Inferior parietal cortex (tissue), 1 donor: ENCODE measurements at regions not wholly inside any gene's neighbourhood (a gene's known extent, or its start where the extent isn't known, plus 50 kb on each side); places are given as distances from the start of the nearest gene placed in this dataset.

Experiments
- DNase-seq: peaks from one replicate; pipeline ENCODE4 v3.0.0-alpha.2; 2016; ENCODE audit errors: extremely low spot score

- no peak for DNase-seq
Measured at GRCh38 chr1:30479575-30479974, 243.8 kb downstream of the MATN1 start.

- no peak for DNase-seq
Measured at GRCh38 chr1:30478799-30479563, 244.4 kb downstream of the MATN1 start.

GRCh38 chr1:30478283-30478682 is 245.1 kb downstream of the MATN1 start:
- no peak for DNase-seq

DNA sequence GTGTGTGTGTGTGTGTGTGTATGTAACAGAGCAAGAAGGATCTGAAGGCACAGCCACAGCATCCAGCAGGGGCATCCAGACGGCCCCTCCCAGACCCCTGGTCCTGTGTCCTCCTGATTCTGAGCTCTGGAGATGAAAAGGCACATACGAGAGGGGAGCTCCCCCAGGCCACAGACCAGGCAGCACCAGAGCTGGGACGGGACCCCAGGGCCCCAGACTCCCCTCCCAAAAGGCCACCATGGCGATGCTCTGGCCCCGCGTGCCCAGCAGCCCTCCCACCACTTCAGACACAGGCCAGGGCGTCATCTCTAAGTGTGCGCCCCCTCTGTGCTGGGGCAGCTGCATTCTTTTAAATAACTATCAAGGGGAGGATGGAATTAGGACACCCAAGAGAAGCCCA is 245.8 kb downstream of the MATN1 start:
- no peak for DNase-seq

DNA sequence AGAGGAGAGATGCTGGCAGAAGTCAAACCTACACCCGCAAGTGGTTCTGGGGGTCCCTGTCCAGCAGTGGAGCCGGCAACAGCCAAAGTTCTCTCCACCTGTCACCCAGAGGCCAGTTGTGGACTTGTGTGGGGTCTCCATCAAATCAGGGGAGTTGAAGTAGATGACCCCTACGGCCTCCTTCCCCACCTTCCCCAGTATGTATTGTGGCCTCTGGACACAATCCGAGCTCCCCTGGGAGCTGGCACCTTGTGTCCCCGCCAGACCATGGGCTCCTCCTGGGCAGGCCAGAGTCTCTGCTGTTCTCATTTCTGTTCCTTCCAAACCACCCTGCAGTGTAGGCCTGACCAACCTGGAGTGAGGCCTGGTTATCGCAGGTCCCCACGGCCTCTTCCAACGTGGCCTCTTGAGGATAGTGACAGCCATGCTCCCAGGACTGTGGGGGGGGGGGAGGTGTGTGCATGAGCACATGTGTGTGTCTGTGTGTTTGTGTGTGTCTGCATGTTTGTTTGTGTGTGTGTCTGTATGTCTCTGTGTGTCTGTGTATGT is 246.4 kb downstream of the MATN1 start:
- DNase-seq, result no peak

DNA sequence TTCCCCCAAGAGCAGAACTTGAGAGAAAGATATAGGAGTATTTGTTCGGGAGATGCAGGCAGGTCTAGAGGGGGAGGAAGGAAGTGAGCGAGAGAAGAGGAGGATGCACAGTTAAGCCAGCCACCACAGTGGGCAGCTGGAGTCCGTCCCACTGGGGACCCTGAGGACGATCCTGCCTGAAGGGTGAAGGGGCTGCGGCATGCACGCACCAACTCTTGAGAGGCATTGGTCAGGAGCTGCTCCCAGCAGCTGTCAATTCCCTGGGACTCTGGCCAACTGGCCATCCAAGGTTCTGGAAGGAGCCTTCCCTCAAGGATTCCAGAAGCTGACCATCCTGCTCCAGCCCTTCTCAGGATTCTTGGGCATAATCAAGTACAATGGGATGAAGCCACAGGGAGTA is 246.9 kb downstream of the MATN1 start:
- DNase-seq, result no peak

DNA sequence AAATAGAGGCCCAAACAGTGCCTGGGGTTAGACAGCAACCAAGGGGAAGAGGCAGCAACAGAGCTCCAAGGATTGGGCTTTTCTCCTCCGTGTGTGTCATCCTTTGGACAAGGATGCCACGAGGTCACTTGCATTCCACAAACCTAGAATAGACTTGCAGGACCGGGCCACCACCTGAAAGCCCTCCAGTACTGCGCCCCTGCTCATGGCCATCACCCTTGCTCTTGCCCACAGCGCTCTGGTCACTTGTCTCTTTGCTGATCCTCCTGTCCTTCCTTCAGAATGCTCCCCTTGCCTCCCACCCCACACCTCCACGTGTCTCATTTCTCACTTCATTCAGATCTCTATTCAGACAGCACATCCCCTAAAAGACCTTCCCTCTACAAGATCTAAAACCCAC is 247.4 kb downstream of the MATN1 start:
- DNase-seq, result no peak

DNA sequence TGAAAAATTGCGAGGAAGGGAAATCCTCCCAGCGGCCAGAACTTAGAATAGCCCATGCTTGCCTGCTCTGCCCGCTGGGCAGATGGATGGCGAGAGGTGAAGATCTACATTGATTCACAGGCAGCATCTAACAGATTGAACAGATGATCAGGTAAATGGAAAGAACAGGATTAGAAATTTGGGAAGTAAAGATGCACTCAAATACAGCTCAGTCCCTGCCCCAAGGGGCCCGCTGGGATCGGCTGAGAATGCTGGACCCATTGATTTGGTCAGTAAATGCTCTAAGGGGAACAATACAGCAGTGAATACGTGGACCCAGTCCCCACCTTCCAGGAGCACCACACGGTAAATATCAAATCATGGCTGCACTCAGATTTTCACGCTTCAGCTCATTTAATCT is 248.2 kb downstream of the MATN1 start:
- DNase-seq, result no peak

GRCh38 chr1:30474818-30475200 is 248.6 kb downstream of the MATN1 start:
- DNase-seq, result no peak

- DNase-seq, result no peak
Measured at GRCh38 chr1:30473922-30474817, 249.2 kb downstream of the MATN1 start.

DNA sequence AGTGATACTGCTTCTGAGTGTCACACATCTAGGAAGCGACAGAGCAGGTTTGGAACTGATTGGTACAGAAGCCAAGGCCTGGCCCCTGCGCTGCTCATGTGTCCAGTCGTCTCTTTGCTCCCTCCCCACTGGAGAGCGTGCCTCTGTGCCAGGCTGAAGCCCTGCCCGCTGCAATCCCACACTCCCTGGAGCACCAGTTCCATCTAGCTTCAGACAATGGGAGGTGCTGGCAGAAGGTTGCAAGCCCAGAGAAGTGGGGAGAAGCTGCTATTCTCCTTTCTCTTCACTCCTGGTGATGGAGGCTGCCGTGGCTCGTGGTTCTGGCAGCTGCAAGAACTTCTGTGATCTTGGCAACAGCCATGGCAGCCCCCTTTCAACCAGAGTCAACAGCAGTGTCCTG is 250.9 kb downstream of the MATN1 start:
- DNase-seq, result no peak

GRCh38 chr1:30472009-30472408 is 251.4 kb downstream of the MATN1 start:
- no peak for DNase-seq

DNA sequence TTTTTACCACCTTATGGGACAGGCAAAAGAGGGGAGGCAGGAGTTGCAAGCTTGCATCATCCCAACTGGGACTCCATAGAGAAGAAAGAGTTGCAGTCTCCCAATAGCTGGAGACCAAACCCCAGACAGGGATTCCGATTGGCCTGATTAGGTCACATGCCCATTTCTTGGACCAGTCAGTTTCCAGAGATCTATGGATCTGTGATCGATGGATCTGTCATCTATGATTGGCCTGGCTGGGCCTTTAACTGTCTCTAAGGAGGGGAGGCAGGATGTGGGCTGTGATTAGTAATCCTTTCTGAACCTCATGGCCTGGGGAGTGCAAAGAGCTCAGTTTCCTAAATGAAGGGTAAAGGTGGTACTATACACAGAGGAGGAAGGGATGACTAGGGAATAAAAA is 252.1 kb downstream of the MATN1 start:
- DNase-seq, result no peak

GRCh38 chr1:30469426-30469825 is 254.0 kb downstream of the MATN1 start:
- DNase-seq, result no peak

DNA sequence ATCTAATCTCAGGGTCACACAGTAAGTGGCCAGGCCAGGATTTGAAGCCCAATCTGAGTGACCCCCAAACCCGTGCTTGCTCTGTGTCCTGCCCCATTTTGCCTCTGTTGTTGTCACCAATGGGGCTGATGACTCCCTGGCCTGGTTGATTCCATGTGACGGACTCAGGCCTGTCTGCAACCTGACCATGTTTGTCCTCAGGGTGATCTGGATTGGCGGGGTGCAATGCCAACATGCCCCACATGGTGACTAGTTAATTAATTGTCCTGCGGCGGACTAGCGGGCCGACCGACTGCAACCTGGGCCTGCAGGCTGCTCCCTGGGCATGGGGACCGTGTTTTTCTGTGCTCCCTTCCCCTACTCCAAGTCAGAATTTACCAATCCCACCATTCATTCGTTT is 256.3 kb downstream of the MATN1 start:
- no peak for DNase-seq

GRCh38 chr1:30466610-30467009 is 256.8 kb downstream of the MATN1 start:
- no peak for DNase-seq

DNA sequence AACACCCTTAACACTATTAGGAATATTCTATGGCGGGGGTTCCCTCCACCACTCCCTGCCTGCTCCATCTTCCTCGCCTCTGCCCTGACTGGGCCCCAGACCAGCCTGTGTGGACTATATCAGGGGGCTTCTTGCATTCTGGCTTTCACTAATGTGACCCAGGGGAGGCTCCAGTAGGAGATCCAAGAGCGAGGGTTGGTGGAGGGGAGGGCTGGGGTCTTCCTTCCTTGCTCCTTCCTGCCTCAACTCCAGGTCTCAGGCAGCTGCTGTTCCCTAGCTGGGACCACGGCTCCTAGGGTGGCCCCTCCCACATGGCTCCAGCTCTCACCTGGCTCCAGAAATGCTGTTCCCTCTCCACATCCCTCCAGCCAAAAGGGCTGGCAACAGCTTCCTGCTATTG is 257.4 kb downstream of the MATN1 start:
- no peak for DNase-seq

GRCh38 chr1:30465096-30465495 is 258.3 kb downstream of the MATN1 start:
- no peak for DNase-seq

- no peak for DNase-seq
Measured at GRCh38 chr1:30464187-30464617, 259.2 kb downstream of the MATN1 start.

GRCh38 chr1:30462826-30463425 is 260.5 kb downstream of the MATN1 start:
- DNase-seq, result no peak

DNA sequence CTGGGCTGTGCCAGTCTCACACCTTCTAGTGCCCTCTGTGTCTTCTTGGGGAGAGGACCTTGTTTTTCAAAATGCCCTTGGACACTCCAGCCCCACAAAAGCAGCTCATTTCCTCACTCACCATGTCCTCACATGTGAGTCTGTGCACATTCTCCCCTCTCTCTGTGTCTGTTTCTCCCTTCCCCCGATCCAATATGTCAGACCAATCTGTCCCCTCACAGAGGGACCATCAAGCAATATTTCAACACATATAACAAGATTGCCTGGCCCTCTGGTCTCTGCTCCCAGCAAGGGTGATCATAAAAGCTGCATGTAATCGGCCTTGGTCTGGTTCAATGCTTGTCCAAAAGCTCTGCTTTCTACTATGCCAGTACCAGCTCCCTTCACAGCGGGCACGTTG is 261.2 kb downstream of the MATN1 start:
- DNase-seq, result no peak

DNA sequence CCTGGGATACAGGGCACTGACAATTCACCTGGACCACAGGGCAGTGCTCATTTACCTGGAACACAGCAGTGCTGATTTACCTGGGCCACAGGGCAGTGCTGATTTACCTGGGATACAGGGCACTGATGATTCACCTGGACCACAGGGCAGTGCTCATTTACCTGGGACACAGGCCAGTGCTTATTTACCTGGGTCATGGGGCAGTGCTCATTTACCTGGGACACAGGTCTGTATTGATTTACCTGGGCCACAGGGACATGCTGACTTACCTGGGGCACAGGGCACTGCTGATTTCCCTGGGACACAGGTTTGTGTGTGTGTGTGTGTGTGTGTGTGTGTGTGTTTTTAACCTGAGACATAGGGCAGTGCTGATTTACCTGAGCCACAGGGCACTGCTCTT is 261.7 kb downstream of the MATN1 start:
- no peak for DNase-seq
